ENCODE measurements at regions not wholly inside any gene's neighbourhood (a gene's known extent, or its start where the extent isn't known, plus 50 kb on each side); places are given as distances from the start of the nearest gene placed in this dataset.

- no peak for TF ChIP-seq CTCF (IDR thresholded peaks at IDR 0.05; ENCODE audit: low read length)
- no peak for TF ChIP-seq EZH2 (optimal IDR thresholded peaks at IDR 0.05; ENCODE audit: low read depth, low read length)
Observed at GRCh38 chr4:123939621-123940020, 543.0 kb downstream of the SPRY1 start.

Data from MM.1S (cell line).